Dermis microvascular lymphatic vessel endothelial cell (primary cell): ENCODE measurements at regions not wholly inside any gene's neighbourhood (a gene's known extent, or its start where the extent isn't known, plus 50 kb on each side); places are given as distances from the start of the nearest gene placed in this dataset.
"Not testable (repeated sequence)": the region's sequence is repeated elsewhere in the genome, so short reads cannot be mapped to it uniquely, and the experiment has no call there.

Source experiments
- DNase-seq, 2 donors: peaks; one replicate each; pipeline versions ENCODE4 v3.0.0 to v3.0.0-alpha.2; 2010; ENCODE audit warnings: low read depth in 2 of 2

DNA sequence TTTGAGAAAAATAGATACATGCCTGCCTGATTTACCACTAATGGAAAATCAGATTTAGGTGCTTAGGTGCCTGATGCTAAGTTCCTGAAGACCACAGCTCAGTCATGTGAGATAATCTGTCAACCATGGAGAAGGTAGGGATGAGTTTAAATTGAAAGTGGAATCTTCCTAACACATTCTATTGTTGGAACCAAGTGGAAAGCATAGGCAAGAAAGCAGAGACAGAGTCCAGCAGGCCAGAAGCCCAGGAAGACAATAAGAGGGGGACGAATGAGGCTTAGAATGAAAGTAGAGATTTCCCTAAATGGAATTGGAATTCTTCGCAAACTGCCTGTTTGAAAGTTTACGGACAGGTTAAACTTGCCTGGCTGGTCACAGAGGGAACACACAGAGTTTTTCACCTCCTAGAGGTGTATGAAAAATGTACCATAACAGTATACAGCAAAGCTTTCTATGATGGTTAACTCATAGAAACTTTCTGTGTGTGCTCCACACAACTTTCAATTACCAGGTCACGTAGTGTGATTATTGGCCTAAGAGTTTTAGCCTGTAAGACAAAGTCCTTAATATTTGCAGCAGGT, 453.8 kb upstream of the KCNMB2 start:
- no peak for DNase-seq

DNA sequence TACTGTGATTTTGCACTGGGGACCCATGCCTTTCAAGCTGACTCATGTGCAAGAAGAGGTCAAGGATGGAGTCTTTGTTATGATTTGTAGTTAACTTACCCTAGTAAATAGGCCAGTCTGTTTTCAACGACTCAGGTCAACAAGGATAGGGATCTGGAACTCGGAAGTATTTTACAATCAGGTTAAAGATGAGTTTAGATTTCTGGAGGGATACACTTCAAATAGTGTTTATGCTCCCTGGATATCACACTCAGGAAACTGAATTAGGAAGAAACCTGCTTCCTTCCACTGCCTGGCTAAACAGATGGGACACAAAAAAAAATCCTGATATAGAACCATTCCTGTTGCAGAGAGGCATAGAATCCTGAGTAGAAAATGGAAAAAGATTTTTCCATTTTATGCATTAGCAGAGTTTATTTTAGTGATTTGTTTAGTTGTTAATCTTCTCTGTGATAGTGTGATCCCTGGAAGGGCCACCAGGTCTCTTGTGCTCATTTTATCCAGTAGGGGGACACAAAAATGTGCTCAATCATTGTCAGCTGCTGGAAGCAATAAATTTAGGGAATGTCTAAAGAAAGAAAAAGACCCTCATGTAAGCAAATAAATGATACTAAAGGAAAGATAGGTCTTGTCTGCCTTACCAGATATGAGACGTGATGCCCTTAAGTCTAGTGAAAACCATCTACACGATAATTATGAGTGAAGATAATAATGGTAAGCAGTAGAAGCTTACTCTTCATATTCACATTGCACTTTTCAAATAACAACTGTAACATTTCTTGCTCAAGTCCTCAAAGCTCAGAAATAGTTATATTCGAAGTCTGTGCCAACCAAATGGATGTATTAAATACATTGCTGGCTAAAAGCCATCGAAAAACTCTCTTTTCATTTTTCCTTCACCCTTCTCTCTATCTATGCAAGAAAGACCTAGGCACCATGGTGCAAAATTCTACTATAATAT, 452.1 kb upstream of the KCNMB2 start:
- DNase-seq, result peak; percentile 63 to 78

DNA sequence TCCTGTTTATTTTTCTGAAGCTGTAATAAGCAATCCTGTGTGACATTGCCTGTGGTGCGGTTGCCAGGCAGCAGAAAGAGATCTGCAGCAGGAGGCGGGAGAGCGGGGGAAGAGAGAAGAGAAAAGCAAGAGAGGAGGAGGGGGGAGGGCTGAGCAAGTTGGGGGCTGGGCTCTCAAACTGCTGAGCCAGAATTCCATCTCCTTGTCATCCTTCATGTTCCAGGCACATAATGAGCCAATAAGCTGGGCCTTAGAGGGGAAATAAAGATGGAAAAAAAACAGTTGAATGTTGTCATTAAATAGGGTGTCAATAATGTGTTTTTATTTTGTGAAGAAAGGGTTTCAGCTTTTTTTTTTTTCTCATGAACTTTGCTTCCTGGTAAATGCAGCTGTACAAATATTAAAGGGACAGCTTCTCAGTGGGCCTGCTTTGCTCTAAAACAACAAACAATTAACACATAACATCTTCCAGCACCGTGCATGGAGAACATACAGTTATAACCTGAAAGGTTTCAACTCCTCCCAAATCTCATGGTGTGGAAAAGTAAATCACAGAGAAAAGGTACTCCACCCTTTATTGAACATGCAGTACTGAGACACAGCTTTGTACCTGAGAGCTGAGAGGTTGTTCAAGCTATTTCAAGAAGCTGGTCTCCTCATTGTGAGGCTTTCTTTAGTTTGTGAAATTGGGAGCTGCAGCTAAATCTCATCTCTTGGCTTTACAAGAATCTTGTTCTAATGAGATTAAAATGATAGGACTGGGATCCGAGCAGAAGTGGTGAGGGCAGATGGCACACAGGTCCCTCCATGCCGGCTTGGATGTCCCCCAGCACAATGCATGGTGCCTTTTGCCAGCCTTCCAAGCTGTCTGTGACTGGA, 451.1 kb upstream of the KCNMB2 start:
- peak; percentile 84 to 90 for DNase-seq

DNA sequence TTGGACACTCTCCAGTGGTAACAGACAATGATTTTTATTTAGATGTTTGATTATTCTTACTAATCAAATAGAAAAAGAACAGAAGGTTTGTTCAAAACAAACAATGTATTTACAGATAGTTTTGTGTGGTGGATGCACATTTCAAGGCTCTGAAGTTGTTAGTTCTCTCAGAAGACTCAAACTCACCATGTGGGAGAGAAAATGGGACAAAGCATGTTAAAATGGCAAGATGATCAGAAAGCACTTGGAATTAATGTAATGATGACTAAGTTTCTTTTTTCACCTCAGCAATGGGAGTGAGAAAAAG, 450.5 kb upstream of the KCNMB2 start:
- DNase-seq, result no peak

DNA sequence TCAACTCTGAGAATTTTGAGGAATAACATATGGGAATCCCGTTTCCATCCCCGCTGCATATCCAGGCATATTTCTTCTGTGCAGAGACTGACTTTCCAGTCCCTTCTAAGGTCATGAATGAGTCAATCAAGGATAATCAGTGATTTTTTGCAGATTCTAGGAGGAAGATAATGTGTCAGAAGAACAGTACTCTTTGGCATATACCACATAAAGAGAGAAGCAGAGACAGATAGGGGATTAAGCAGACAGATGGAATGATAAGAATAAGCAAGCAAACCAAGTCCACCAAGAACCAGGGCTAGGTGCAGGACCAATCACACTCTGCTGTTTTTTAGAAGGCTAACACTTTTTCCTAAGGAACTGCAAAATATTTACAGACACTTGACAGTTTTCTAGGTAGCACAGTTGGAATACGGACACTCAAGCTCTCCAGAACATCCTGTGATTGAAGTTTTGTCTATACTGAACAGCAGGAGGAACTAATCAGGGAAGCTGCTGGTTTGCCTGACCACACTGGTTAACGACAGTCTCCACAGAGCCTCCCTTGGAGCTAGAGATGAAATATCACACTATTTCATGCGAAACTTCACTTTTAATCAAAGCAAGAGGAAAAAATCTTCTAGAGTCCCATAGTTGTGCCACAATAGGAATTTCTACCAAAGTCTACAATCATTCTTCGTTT, 450.0 kb upstream of the KCNMB2 start:
- DNase-seq, result no peak

DNA sequence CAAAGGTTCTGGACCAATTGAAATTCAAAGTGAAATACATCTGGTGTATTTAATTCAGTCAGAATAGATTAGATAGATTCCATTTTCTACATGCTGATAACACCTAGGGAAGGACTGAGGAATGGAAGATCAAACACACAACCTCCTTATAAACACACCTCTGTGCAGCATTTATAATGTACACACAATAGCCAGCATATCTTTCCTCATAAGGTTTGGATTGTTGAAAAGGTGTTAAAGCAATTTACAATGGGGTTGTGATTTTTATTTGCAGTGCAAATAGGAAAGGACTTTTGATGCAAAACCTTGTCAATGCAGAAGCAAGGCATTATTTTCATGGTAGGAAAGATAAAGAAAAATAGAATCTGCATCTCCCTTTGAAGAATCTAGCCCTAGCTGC, 448.9 kb upstream of the KCNMB2 start:
- no peak for DNase-seq

DNA sequence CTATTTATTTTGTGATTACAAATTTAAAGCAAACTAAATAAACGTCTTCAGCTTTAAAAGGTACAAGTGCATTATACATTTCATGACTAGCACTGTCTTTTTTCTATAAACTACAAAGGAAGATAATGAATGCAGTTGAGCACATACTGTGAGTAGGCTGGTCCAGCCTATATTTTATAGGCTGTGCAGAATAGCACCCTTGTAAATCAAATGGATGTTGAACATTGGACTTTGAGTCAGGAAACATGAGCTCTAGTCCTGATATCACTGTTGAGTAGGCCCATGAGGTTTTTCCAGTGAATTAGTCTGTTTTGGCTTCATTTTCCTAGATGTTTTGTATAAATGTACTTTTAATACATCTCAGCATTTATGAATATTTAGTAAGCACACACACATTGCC, 447.3 kb upstream of the KCNMB2 start:
- DNase-seq, result no peak

DNA sequence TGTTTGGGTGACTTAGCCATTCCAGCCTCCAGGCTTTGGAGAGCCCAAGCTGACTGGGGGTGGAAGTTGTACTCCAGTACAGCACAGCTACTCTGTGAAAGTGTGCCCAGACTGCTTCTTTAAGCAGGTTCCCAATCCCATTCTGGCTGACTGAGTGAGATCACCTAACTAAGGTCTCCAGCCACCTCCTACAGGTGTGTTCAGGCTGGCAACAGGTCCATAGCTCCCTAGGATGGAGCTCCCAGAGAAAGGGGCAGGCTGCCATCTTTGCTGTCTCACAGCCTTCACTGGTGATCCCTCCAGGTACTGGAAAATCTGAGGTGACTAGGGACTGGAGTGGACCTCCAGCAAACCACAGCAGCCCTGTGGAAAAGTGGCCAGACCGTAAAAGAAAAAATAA, 445.3 kb upstream of the KCNMB2 start:
- DNase-seq, result no peak

DNA sequence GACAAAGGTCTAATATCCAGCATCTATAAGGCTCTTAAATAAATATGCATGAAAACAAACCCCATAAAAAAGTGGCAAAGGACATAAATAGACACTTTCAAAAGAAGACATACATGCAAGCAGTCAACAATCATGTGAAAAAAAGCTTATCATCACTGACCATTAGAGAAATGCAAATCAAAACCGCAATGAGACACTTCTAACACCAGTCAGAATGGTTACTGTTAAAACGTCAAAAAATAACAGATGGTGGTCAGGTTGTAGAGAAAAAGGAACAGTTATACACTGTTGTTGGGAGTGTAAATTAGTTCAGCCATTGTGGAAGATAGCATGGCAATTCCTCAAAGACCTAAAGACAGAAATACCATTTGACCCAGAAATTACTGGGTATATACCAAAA, 440.7 kb upstream of the KCNMB2 start:
- DNase-seq, result no peak

DNA sequence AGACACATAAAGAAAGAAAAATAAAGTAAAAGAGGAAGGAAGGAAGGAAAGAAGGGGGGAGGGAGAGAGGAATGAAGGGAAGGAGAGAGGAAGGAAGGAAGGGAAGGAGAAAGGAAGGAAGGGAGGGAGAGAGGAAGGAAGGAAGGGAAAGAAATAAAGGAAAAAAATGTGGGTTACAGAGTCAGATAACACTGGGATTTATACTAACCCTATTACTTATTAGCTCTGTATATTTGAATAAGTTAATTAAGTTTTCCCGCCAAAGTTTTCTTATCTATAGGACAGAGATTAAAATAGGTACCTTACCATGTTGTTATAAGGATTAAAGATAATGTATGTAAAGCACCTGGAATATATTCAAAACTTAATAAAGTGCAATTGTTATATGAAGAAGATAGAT, 439.3 kb upstream of the KCNMB2 start:
- no peak for DNase-seq

DNA sequence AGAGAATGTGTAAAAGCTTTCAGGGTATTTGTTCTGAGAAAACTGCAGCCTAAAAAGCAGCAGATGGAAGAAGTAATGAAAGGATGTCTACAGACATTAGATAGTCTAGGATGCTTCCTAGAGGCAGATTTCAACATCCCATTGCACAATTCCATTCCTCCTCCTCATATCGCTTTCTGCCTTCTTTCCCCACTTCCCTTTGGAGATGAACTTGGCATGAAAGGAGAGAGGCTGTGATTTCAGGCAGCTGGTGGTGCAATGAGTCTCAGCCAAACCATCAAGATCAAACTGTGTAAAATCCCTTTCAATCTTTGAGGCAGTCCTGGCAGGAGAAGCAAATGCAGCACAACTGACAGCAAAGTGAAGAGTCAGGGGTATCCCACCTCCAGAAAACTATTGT, 438.7 kb upstream of the KCNMB2 start:
- DNase-seq, result no peak

DNA sequence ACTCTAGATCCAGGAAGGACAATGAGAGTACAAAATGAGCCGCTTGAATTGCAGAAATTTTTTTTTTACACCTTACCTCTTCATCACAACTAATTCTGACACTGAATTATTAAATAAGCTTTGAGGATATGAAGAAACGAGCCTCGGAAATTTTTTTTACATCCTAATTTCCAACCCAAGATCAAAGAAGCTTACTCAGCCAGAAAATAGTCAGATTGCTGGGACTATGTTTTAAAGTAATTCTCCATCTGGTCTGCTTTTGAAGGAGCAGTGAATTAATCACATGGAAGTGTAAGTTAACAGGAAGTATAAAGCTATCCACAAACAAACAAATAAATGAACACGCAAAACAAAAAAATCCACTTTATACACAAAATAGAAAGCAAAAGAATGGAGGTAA, 437.0 kb upstream of the KCNMB2 start:
- no peak for DNase-seq

DNA sequence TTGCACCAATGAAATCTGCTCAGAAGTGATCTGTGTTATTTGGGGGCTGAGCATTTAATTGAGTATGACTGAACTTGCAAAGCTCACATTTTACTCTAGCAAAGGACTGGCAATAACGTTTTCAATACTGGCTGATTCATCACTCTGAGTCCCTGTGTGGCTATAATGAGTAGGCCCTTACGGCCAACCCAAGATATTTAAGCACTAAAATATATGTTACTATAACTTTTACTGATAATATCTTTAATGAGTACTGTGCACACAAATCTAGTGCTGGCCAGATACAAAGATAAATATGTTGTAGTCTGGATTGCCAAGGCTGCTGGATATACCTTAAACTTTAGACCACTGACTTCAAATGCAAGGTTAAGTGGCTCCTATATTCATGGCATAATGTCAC, 436.4 kb upstream of the KCNMB2 start:
- no peak for DNase-seq

DNA sequence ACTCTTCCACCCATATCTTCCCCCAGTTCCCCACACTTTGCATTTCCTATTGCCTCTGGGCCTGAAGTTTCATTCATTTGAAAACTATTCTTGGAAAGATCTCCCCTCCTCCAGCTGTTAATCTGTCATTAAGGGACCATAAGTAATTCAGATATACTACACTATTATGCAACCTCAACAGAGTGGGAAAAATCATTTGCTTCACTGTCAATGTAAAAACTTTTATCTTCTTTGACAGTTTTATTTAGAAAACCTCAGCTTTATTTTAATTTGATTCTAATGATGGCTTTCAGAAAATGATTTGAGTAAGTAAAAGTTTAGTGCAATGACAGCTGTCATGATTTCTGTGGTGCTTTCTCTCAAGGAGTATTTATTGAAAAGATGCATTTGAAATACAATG, 435.3 kb upstream of the KCNMB2 start:
- no peak for DNase-seq

DNA sequence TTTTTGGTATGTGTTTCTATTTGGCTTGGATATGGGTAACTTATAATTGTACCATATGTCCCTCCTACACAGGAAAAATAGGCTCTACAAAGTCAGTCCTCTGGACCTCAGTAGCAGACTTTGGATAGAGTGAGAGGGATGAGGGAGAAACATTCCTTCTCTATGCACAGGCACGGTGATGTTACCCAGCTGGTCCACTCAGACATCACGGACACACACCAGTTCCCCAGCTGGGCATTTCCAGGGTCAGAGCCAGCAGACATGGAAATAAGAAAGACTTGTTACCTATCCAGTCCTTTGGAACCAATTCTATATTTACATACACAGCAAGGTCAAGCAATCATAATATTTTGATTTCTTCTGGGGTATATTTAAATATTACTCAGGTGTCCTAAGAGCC, 433.1 kb upstream of the KCNMB2 start:
- DNase-seq, result no peak

DNA sequence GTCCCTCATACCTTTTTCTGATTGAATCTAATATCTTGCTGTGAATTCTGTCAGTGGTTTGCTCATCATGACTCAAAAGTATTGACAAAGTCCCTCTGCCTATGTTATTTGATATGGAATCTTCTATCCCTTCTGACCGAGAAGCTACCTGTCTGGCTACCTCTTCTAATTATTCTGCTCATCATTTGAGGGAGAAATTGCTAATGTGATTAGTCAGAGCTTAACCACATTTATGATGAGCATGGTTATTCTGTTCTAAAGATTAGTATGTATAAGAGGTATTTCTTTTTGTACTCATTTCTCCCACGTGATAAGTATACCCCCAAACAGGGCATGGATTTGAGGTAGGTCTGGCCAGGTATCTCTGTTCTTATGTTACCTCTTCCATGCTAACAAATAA, 428.4 kb upstream of the KCNMB2 start:
- no peak for DNase-seq

DNA sequence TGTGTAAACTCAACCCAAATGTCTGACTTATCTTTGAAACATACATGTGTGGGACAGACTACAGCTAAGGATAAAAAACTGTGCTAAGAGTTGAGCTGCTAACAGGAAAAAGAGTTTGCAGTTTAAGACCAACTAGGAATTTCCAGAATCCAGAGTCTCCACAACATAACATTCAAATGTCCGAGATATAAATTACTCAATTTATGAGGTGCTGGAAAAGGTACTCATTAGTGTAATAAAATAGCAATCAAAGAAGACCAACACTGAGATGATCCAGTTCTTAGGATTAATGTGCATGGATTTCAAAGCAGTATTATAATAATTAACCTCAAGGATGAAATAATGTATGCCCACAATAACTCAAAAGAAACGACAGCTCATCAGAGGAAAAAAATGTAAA, 426.5 kb upstream of the KCNMB2 start:
- no peak for DNase-seq

DNA sequence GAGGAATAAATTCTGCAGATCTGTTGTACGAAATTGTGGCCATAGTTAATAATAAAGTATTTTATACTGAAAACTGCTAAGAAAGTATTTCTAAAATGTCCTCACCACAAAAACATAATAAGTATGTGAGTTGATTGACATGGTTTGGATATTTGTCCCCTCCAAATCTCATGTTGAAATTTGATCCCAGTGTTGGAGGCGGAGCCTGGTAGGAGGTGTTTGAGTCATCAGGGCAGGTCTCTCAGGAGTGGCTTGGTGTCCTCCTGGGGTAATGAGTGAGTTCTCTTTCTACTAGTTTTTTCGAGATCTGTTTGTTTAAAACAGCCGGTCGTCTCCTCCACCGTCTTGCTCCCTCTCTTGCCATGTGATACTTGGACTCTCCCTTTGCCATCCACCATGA, 424.1 kb upstream of the KCNMB2 start:
- DNase-seq, result no peak

DNA sequence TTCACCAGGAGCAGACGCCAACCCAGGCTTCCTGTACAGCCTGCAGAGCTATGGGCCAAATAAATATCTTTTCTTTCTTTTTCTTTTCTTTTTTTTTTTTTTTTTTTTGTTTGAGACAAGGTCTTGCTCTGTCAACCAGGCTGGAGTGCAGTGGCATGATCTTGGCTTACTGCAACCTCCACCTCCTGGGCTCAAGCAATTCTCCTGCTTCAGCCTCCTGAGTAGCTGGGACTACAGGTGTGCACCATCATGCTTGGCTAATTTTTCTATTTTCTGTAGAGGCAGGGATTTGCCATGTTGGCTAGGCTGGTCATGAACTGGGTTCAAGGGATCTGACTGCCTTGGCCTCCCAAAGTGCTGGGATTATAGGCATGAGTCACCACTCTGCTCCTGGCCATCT, 423.7 kb upstream of the KCNMB2 start:
- DNase-seq, result not testable (repeated sequence)

DNA sequence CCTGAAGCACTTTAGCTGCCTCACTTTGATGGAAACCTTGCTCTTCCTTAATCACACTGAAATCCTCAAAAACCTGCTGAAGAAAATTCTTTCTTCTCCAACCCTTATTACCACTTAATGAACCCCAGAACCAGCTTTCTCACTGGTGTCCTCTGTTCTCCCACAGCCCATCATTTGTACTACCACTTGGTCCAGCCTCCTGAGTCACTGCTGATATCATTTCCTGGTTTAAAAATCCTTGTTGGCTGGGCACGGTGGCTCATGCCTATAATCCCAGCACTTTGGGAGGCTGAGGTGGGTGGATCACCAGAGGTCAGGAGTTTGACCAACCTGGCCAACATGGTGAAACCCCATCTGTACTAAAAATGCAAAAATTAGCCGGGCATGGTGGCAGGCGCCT, 418.6 kb upstream of the KCNMB2 start:
- no peak for DNase-seq

DNA sequence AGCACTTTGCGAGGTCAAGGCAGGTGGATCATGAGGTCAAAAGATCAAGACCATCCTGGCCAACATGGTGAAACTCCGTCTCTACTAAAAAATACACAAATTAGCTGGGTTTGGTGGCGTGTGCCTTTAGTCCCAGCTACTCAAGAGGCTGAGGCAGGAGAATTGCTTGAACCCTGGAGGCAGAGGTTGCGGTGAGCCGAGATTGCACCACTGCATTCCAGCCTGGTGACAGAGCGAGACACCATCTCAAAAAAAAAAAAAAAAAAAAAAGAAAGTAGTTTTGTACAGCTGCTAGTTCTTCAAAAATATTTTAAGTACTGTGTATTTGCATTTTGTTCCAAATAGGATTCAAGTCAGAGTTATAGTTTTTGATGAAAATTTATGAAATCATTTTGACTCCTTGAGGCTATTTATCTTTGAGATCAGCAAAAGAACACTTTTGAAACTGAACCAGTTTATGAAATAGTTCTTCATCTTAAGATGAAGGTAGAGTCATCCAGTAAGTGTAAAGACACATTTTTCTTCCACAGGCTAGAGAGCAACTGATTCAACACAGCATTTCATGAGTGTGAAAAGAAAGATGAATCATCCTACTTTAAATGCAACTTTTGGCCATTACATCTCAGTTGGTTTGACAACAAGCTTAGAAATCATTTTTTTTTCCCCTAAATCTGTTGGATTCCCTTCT, 416.5 kb upstream of the KCNMB2 start:
- DNase-seq, result not testable (repeated sequence)
